Breast epithelium (tissue), 3 donors: ENCODE measurements at regions not wholly inside any gene's neighbourhood (a gene's known extent, or its start where the extent isn't known, plus 50 kb on each side); places are given as distances from the start of the nearest gene placed in this dataset.

Source experiments
- POLR2A ChIP-seq: fragments of 450-650 bp; IDR thresholded peaks from one replicate; pipeline ENCODE4 v1.6.1; 2016; ENCODE audit warnings: antibody characterized with exemption, mild to moderate bottlenecking, moderate library complexity
- POLR2AphosphoS5 ChIP-seq, 3 donors: sonication (generic); formaldehyde crosslinking; IDR thresholded peaks; one replicate each; pipeline ENCODE4 v1.6.1; 2017; ENCODE audit warnings: antibody characterized with exemption in 3 of 3
- TF ChIP-seq, protein P1 (sequence below), 3 donors: fragments of 450-650 bp; IDR thresholded peaks; one replicate each; pipeline ENCODE4 v1.5.1; 2016 to 2017; ENCODE audit warnings: antibody characterized with exemption in 3 of 3, mild to moderate bottlenecking in 3 of 3, moderate library complexity in 3 of 3

GRCh38 chr12:131570596-131570995 is 140.3 kb upstream of the SFSWAP start:
- TF ChIP-seq, protein P1, sequence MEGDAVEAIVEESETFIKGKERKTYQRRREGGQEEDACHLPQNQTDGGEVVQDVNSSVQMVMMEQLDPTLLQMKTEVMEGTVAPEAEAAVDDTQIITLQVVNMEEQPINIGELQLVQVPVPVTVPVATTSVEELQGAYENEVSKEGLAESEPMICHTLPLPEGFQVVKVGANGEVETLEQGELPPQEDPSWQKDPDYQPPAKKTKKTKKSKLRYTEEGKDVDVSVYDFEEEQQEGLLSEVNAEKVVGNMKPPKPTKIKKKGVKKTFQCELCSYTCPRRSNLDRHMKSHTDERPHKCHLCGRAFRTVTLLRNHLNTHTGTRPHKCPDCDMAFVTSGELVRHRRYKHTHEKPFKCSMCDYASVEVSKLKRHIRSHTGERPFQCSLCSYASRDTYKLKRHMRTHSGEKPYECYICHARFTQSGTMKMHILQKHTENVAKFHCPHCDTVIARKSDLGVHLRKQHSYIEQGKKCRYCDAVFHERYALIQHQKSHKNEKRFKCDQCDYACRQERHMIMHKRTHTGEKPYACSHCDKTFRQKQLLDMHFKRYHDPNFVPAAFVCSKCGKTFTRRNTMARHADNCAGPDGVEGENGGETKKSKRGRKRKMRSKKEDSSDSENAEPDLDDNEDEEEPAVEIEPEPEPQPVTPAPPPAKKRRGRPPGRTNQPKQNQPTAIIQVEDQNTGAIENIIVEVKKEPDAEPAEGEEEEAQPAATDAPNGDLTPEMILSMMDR (IDR thresholded peaks at IDR 0.05) = no peak
- TF ChIP-seq POLR2A (no peak), POLR2AphosphoS5 (IDR thresholded peaks at IDR 0.05) (no peak)
